Sigmoid colon (tissue), 6 donors: ENCODE measurements at regions not wholly inside any gene's neighbourhood (a gene's known extent, or its start where the extent isn't known, plus 50 kb on each side); places are given as distances from the start of the nearest gene placed in this dataset.

ENCODE experiments used
- DNase-seq: peaks from one replicate; pipeline ENCODE4 v3.0.0-alpha.2; 2019
- H3K27ac ChIP-seq, 4 donors: fragments of 200-600 bp; sonication (generic); one replicate each; pipeline ENCODE4 v1.5.1; 2016 to 2019; ENCODE audit warnings: mild to moderate bottlenecking in 1 of 4
- H3K27me3 ChIP-seq, 3 donors: fragments of 200-600 bp; sonication (generic); one replicate each; pipeline ENCODE4 v1.5.1; 2019; ENCODE audit warnings: mild to moderate bottlenecking in 1 of 3
- H3K36me3 ChIP-seq, 4 donors: fragments of 200-600 bp; sonication (generic); one replicate each; pipeline ENCODE4 v1.5.1; 2016 to 2019
- H3K4me1 ChIP-seq, 4 donors: fragments of 200-600 bp; sonication (generic); one replicate each; pipeline ENCODE4 v1.5.1; 2017 to 2019
- H3K4me3 ChIP-seq, 4 donors: fragments of 200-600 bp; sonication (generic); one replicate each; pipeline ENCODE4 v1.5.1; 2017 to 2019; ENCODE audit warnings: mild to moderate bottlenecking in 2 of 4, moderate library complexity in 1 of 4
- H3K9me3 ChIP-seq, 4 donors: fragments of 200-600 bp in 3 of 4; sonication (generic) in 3 of 4; one replicate each; pipeline versions ENCODE4 v1.5.1 to v1.6.1; 2013 to 2019
- EP300 ChIP-seq, 4 donors: sonication (generic); formaldehyde crosslinking; IDR thresholded peaks; one replicate each; pipeline ENCODE4 v1.6.1; 2017; ENCODE audit warnings: antibody characterized with exemption in 4 of 4
- POLR2A ChIP-seq, 2 donors: fragments of 450-650 bp; IDR thresholded peaks; one replicate each; pipeline ENCODE4 v1.6.1; 2016; ENCODE audit warnings: antibody characterized with exemption in 2 of 2, mild to moderate bottlenecking in 2 of 2, moderate library complexity in 2 of 2
- POLR2AphosphoS5 ChIP-seq, 4 donors: sonication (generic); formaldehyde crosslinking; IDR thresholded peaks; one replicate each; pipeline ENCODE4 v1.6.1; 2017; ENCODE audit warnings: antibody characterized with exemption in 4 of 4
- WGBS, 2 donors: extraction: QIAGEN DNeasy Blood & Tissue Kit; methylation state at CpG; one replicate each; pipeline ENCODE4 v1.1.7; 2013; 5-methylcytosine and 5-hydroxymethylcytosine counted together
- intact Hi-C: fragments of 100-400 bp; cut with DNase I; formaldehyde crosslinking; loops from one replicate; pipeline ENCODE4 v1.15.1; 2023
- TF ChIP-seq, protein P1 (sequence below), 4 experiments: fragments of 450-650 bp in 3 of 4; fragments of 200-600 bp in 1 of 4; IDR thresholded peaks; one replicate each; pipeline ENCODE4 v1.5.1; 2016 to 2019; ENCODE audit warnings: antibody characterized with exemption in 4 of 4, mild to moderate bottlenecking in 3 of 4, moderate library complexity in 2 of 4
- donor health status: healthy with polysubstance abuse.
- donor health status: healthy.

DNA sequence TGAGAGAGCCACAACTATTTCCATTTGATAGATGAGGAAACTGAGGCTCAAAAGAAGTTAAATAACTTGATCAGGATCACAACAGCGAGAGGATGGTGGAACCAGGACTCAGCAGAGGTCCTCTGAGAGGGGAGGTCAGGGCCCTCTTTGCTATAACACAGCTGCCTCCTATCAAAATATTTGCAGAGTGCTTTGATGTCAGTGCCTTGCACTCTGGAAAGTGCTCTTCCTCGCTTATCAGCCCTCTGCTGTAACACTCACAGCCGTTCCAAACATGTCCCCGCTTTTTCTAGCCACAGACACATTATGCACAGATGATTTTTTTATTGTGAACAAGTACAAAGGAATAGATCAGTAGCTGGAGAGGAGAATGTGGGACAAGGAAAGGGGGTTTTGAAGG, 71.8 kb upstream of the ARHGAP29 start:
- Histone ChIP-seq H3K36me3 (no peaks in the 10 kb centered on the region), H3K9me3 (no peaks in the 10 kb centered on the region), H3K4me3 (no peak overlapping the region), H3K27me3 (no peaks in the 10 kb centered on the region), H3K4me1 (no peaks in the 10 kb centered on the region), H3K27ac (no peak overlapping the region)
- no peak for DNase-seq
- TF ChIP-seq POLR2A (IDR thresholded peaks at IDR 0.05) (no peak), EP300 (IDR thresholded peaks at IDR 0.05) (no peak), POLR2AphosphoS5 (IDR thresholded peaks at IDR 0.05) (no peak)
- TF ChIP-seq, protein P1, sequence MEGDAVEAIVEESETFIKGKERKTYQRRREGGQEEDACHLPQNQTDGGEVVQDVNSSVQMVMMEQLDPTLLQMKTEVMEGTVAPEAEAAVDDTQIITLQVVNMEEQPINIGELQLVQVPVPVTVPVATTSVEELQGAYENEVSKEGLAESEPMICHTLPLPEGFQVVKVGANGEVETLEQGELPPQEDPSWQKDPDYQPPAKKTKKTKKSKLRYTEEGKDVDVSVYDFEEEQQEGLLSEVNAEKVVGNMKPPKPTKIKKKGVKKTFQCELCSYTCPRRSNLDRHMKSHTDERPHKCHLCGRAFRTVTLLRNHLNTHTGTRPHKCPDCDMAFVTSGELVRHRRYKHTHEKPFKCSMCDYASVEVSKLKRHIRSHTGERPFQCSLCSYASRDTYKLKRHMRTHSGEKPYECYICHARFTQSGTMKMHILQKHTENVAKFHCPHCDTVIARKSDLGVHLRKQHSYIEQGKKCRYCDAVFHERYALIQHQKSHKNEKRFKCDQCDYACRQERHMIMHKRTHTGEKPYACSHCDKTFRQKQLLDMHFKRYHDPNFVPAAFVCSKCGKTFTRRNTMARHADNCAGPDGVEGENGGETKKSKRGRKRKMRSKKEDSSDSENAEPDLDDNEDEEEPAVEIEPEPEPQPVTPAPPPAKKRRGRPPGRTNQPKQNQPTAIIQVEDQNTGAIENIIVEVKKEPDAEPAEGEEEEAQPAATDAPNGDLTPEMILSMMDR (IDR thresholded peaks at IDR 0.05), result no peak
- intact Hi-C loops, result no loop called here
- 76 to 79% methylated on average over 4 of the region's 4 CpGs for WGBS, 2 donors

DNA sequence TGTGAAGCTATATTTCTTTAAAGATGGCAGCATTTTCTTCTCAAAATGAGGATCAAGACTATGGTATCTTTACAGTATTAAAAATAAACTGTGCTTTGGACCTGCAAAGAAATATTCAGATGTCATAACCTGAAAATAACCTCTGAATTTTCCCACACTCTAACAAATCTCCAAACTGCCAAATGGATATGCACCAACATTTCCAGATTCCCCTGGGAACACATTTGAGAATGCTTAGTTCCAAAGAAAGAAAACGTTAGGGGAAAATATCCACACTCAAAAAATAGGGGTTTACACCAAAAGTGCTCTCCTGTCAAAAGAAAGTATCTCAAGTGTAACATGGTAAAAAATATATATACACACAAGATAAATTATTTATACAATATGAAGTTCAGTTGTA, 69.1 kb upstream of the ARHGAP29 start:
- DNase-seq, result no peak
- H3K4me3 ChIP-seq, result no peak overlapping the region
- WGBS, 2 donors, result 75% methylated on average over 1 of the region's 1 CpG
- H3K9me3 ChIP-seq, result no peaks in the 10 kb centered on the region
- H3K27me3 ChIP-seq, result no peaks in the 10 kb centered on the region
- H3K4me1 ChIP-seq, result no peaks in the 10 kb centered on the region
- H3K27ac ChIP-seq, result no peak overlapping the region
- intact Hi-C loops, result no loop called here
- TF ChIP-seq, protein P1 (IDR thresholded peaks at IDR 0.05), result no peak
- no peak for TF ChIP-seq EP300 (IDR thresholded peaks at IDR 0.05)
- TF ChIP-seq POLR2A (IDR thresholded peaks at IDR 0.05), result no peak
- no peak for TF ChIP-seq POLR2AphosphoS5 (IDR thresholded peaks at IDR 0.05)
- H3K36me3 ChIP-seq, result no peaks in the 10 kb centered on the region

DNA sequence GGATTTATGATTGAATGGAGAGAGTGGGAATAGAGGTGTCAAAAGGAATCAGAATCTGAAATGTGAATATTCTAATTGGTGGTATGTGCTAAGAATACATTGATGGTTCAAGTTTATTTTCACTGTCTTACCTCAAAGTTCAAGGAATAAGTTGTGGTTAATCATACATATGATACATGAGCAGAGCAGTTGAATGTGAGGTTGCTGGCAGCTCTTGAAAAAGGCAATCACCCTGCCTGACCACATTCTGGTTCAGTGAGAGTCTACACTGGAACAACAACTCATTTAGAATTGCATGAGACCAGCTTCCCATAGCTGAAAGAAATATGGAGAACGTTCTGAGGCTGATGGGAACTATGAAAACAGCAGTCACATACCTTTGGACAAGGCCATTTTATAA, 68.3 kb upstream of the ARHGAP29 start:
- Histone ChIP-seq H3K4me1 (no peaks in the 10 kb centered on the region), H3K36me3 (no peaks in the 10 kb centered on the region), H3K27ac (no peak overlapping the region), H3K4me3 (no peak overlapping the region), H3K27me3 (no peaks in the 10 kb centered on the region), H3K9me3 (no peaks in the 10 kb centered on the region)
- DNase-seq, result no peak
- WGBS, 2 donors, result 69 to 70% methylated on average over 1 of the region's 1 CpG
- TF ChIP-seq POLR2AphosphoS5 (IDR thresholded peaks at IDR 0.05) (no peak), EP300 (IDR thresholded peaks at IDR 0.05) (no peak), POLR2A (IDR thresholded peaks at IDR 0.05) (no peak)
- TF ChIP-seq, protein P1 (IDR thresholded peaks at IDR 0.05), result no peak
- intact Hi-C loops, result no loop called here

DNA sequence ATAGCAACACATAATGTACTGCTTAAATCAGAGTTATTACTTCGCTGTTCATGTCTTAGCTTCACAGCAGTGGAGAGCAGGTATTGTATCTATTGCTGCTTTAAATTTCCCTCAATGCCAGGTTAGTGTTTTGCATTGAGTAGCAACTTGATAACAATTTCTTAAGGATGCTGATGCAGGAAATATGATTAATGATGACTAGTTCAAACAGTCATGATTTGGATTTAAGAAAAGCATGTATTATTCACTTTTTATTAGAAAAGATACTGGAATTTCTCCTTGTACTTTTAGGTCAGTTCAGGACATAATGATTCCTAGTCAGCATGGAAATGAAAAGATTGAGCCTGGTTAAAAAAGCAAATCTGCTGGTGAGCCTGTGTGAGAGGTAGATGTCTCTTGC, 67.2 kb upstream of the ARHGAP29 start:
- no peak for TF ChIP-seq EP300 (IDR thresholded peaks at IDR 0.05)
- TF ChIP-seq, protein P1 (IDR thresholded peaks at IDR 0.05), result no peak
- TF ChIP-seq POLR2AphosphoS5 (IDR thresholded peaks at IDR 0.05), result no peak
- no peak for TF ChIP-seq POLR2A (IDR thresholded peaks at IDR 0.05)
- DNase-seq, result no peak
- no peaks in the 10 kb centered on the region for H3K27me3 ChIP-seq
- no peak overlapping the region for H3K4me3 ChIP-seq
- no peaks in the 10 kb centered on the region for H3K9me3 ChIP-seq
- no peak overlapping the region for H3K27ac ChIP-seq
- H3K36me3 ChIP-seq, result no peaks in the 10 kb centered on the region
- WGBS, 2 donors, result 90 to 97% methylated on average over 1 of the region's 1 CpG
- intact Hi-C loops, result no loop called here
- H3K4me1 ChIP-seq, result peaks cover 0 to 7% (median 6%) of the 10 kb centered on the region in 4 donors

DNA sequence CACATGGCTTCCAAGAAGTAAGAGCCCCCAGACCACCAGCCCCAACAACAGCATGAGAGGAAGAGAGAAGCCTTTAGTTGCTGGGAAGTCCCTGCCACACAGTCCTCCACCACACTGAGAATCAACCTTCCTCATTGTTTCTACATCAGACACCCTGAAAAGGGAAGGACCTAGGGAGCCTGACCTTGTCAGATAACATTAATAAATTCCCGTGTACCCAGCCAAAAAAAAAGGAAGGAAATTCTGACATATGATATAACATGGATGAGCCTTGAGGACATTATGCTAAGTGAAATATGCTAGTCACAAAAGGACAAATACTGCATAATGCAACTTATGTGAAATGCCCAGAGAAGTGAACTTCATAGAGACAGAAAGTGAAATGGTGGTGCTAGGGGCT, 65.6 kb upstream of the ARHGAP29 start:
- 45 to 67% methylated on average over 1 of the region's 1 CpG for WGBS, 2 donors
- H3K4me1 ChIP-seq, result peaks cover 0 to 10% (median 8%) of the 10 kb centered on the region in 4 donors

More for the DNA sequence above, 65.6 kb upstream of the ARHGAP29 start:
- Histone ChIP-seq H3K27me3 (no peaks in the 10 kb centered on the region), H3K9me3 (no peaks in the 10 kb centered on the region), H3K4me3 (no peak overlapping the region), H3K36me3 (no peaks in the 10 kb centered on the region), H3K27ac (no peak overlapping the region)
- no peak for TF ChIP-seq POLR2AphosphoS5 (IDR thresholded peaks at IDR 0.05)
- TF ChIP-seq POLR2A (IDR thresholded peaks at IDR 0.05), result no peak
- TF ChIP-seq, protein P1 (IDR thresholded peaks at IDR 0.05), result no peak
- no peak for TF ChIP-seq EP300 (IDR thresholded peaks at IDR 0.05)
- intact Hi-C loops, result no loop called here
- no peak for DNase-seq
